Activated naive CD4-positive, alpha-beta T cell treated with anti-CD3 and anti-CD28 coated beads, Interleukin-2, amount 50 U/mL, for 72 hours (primary cell): ENCODE measurements at regions not wholly inside any gene's neighbourhood (a gene's known extent, or its start where the extent isn't known, plus 50 kb on each side); places are given as distances from the start of the nearest gene placed in this dataset.

Source experiments
- ATAC-seq, 2 donors: fragments of 150-1000 bp; cut with Tn5 transposase; 2 replicates each; pipeline ENCODE4 v1.10.0; 2021; ENCODE audit warnings: mild to moderate bottlenecking in 2 of 2, moderate library complexity in 2 of 2
- DNase-seq, 2 donors: peaks; one replicate each; pipeline ENCODE4 v3.0.0; 2021 to 2022; ENCODE audit warnings: low spot score in 2 of 2
- H3K27ac Mint-ChIP-seq, 2 donors: one replicate each; pipeline ENCODE4 v1.8.0; 2022; ENCODE audit warnings: mild to moderate bottlenecking in 2 of 2, mixed read lengths in 2 of 2
- H3K36me3 Mint-ChIP-seq, 2 donors: one replicate each; pipeline ENCODE4 v1.8.0; 2022; ENCODE audit warnings: mixed read lengths in 2 of 2
- H3K9me3 Mint-ChIP-seq, 2 donors: one replicate each; pipeline ENCODE4 v1.8.0; 2022; ENCODE audit warnings: mixed read lengths in 2 of 2

GRCh38 chr5:125713109-125713805 is 710.0 kb upstream of the GRAMD2B start:
- DNase-seq (no peak), ATAC-seq (no peak)
- no peak overlapping the region for H3K27ac Mint-ChIP-seq
- H3K36me3 Mint-ChIP-seq: no peaks in the 10 kb centered on the region
- H3K9me3 Mint-ChIP-seq: peaks cover 8 to 12% of the 10 kb centered on the region in 2 donors

DNA sequence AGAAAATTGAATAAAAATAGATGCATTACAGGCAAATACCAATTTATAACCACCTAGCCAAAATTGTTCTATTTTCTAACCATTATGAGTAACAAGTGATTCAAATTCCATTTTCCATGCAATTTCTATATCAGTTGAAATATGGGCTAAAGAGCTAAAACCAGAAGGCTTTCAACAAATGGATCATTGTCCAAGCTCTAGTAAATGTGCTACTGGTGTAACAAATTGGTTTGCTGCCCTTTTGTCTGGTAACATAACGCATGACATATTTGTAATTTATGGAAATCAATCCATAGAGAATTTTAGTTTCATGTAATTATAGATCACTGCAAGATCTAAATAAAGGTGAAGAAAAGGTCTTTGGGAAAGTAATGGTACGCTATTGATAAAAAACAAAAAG is 708.0 kb upstream of the GRAMD2B start:
- Mint-ChIP-seq H3K27ac (no peak overlapping the region), H3K9me3 (peaks cover 3 to 12% of the 10 kb centered on the region in 2 donors), H3K36me3 (no peaks in the 10 kb centered on the region)
- no peak for DNase-seq
- no peak for ATAC-seq

GRCh38 chr5:125717209-125717608 is 706.0 kb upstream of the GRAMD2B start:
- Mint-ChIP-seq H3K36me3 (no peaks in the 10 kb centered on the region), H3K9me3 (peaks cover 7 to 17% of the 10 kb centered on the region in 2 donors), H3K27ac (no peak overlapping the region)
- ATAC-seq (no peak), DNase-seq (no peak)

GRCh38 chr5:125719681-125720347 is 703.4 kb upstream of the GRAMD2B start:
- ATAC-seq (no peak), DNase-seq (no peak)
- H3K36me3 Mint-ChIP-seq: no peaks in the 10 kb centered on the region
- peaks cover 7 to 9% of the 10 kb centered on the region in 2 donors for H3K9me3 Mint-ChIP-seq
- H3K27ac Mint-ChIP-seq: no peak overlapping the region

DNA sequence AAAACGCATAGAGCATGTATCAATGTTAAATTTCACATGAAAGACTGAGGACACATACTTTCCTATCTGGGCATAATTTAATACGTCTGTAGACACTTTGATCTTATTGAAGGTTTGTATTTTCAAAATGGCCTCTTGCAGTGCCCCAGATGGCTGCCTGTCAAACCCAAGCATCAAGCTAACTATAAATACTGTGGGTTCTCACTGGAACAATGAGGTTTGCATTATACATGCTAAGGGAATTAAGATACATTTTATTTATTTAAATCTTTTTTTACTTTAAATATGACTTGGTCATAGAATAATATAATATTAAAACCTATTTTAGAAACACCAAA is 702.9 kb upstream of the GRAMD2B start:
- Mint-ChIP-seq H3K27ac (no peak overlapping the region), H3K36me3 (no peaks in the 10 kb centered on the region), H3K9me3 (peaks cover 7 to 9% of the 10 kb centered on the region in 2 donors)
- ATAC-seq (no peak), DNase-seq (no peak)

GRCh38 chr5:125720721-125721120 is 702.5 kb upstream of the GRAMD2B start:
- Mint-ChIP-seq H3K36me3 (no peaks in the 10 kb centered on the region), H3K9me3 (peaks cover 7 to 9% of the 10 kb centered on the region in 2 donors), H3K27ac (no peak overlapping the region)
- ATAC-seq (no peak), DNase-seq (no peak)

DNA sequence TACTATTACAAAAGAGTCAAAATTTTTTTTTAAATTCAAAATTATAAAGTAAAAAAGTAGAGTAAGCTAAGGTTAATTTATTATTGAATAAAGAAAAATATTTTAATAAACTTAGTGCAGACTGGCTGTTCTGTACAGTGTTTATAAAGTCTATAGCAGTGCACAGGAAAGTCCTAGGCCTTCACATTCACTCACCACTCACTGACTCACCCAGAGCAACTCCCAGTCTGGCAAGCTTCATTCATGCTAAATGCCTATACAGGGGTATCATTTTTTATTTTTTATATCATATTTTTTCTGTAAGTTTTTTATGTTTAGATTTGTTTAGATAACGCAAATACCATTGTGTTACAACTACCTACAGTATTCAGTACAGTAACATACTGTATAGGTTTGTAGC is 700.7 kb upstream of the GRAMD2B start:
- ATAC-seq (no peak), DNase-seq (no peak)
- Mint-ChIP-seq H3K36me3 (no peaks in the 10 kb centered on the region), H3K9me3 (peaks cover 3 to 4% of the 10 kb centered on the region in 2 donors), H3K27ac (no peak overlapping the region)

GRCh38 chr5:125725691-125726090 is 697.5 kb upstream of the GRAMD2B start:
- peaks cover 4 to 14% of the 10 kb centered on the region in 2 donors for H3K9me3 Mint-ChIP-seq
- H3K27ac Mint-ChIP-seq: no peak overlapping the region
- DNase-seq (no peak), ATAC-seq (no peak)
- H3K36me3 Mint-ChIP-seq: no peaks in the 10 kb centered on the region

DNA sequence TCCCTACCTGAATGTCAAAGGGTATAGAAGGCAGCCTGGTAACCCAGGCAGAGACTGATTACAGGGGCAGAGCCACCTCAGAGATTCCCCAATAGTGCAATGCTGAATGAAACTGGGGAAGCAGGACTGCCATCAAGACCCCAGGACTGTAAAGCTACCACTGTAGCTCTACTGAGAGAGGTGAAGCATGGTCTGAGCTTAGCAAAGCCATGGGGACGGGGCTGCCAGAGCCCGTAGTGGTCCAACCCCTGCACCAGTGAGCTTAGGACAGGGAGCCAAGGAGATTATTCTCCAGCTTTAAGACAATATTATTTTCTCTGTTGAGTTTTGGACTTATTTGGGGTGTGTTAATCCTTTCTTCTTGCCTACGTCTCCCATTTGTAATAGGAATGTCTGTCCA is 679.3 kb upstream of the GRAMD2B start:
- no peak for DNase-seq
- Mint-ChIP-seq H3K27ac (no peak overlapping the region), H3K9me3 (peaks cover 7 to 11% of the 10 kb centered on the region in 2 donors), H3K36me3 (no peaks in the 10 kb centered on the region)
- ATAC-seq: no peak

- Mint-ChIP-seq H3K9me3 (peaks cover 11 to 15% of the 10 kb centered on the region in 2 donors), H3K27ac (no peak overlapping the region), H3K36me3 (no peaks in the 10 kb centered on the region)
- DNase-seq: no peak
- no peak for ATAC-seq
These were observed 676.3 kb upstream of the GRAMD2B start for GRCh38 chr5:125746917-125747316.

GRCh38 chr5:125750147-125750860 is 672.9 kb upstream of the GRAMD2B start:
- ATAC-seq (no peak), DNase-seq (no peak)
- H3K36me3 Mint-ChIP-seq: no peaks in the 10 kb centered on the region
- H3K9me3 Mint-ChIP-seq: peaks cover 3 to 5% of the 10 kb centered on the region in 2 donors
- no peak overlapping the region for H3K27ac Mint-ChIP-seq

GRCh38 chr5:125750861-125751186 is 672.4 kb upstream of the GRAMD2B start:
- no peak for DNase-seq
- ATAC-seq: no peak
- H3K9me3 Mint-ChIP-seq: peaks cover 3 to 5% of the 10 kb centered on the region in 2 donors
- no peaks in the 10 kb centered on the region for H3K36me3 Mint-ChIP-seq
- H3K27ac Mint-ChIP-seq: no peak overlapping the region

- no peak overlapping the region for H3K27ac Mint-ChIP-seq
- ATAC-seq (no peak), DNase-seq (no peak)
- H3K36me3 Mint-ChIP-seq: peaks cover 0 to 5% of the 10 kb centered on the region in 2 donors
- H3K9me3 Mint-ChIP-seq: peaks cover 6 to 11% of the 10 kb centered on the region in 2 donors
These were observed 666.8 kb upstream of the GRAMD2B start for GRCh38 chr5:125756456-125756855.

DNA sequence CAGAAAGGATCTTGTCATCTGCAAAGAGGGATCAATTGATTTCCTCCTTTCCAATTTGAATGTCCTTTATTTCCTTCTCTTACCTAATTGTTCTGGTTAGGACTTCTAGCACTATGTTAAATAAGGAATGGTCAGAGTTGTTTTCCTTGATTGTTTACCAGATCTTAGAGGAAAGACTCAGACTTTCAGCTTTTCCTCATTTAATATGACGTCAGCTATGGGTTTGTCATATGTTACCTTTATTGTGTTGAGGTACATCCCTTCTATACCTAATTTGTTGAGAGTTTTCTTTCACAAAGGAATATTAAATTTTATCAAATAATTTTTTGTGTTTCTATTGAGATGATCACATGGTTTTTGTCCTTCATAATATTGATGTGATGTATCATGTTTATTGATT is 656.5 kb upstream of the GRAMD2B start:
- H3K36me3 Mint-ChIP-seq: no peaks in the 10 kb centered on the region
- no peak for ATAC-seq
- H3K27ac Mint-ChIP-seq: no peak overlapping the region

GRCh38 chr5:125775896-125776295 is 647.3 kb upstream of the GRAMD2B start:
- no peak for ATAC-seq
- no peak for DNase-seq
- no peak overlapping the region for H3K27ac Mint-ChIP-seq
- peaks cover 0 to 5% of the 10 kb centered on the region in 2 donors for H3K9me3 Mint-ChIP-seq
- no peaks in the 10 kb centered on the region for H3K36me3 Mint-ChIP-seq

More for the DNA sequence above, 656.5 kb upstream of the GRAMD2B start:
- DNase-seq: no peak
- H3K9me3 Mint-ChIP-seq: peaks cover 17 to 19% of the 10 kb centered on the region in 2 donors

- peaks cover 0 to 3% of the 10 kb centered on the region in 2 donors for H3K9me3 Mint-ChIP-seq
- no peak overlapping the region for H3K27ac Mint-ChIP-seq
- ATAC-seq: no peak
- H3K36me3 Mint-ChIP-seq: no peaks in the 10 kb centered on the region
- DNase-seq: no peak
These were observed 646.5 kb upstream of the GRAMD2B start for GRCh38 chr5:125776656-125777139.

DNA sequence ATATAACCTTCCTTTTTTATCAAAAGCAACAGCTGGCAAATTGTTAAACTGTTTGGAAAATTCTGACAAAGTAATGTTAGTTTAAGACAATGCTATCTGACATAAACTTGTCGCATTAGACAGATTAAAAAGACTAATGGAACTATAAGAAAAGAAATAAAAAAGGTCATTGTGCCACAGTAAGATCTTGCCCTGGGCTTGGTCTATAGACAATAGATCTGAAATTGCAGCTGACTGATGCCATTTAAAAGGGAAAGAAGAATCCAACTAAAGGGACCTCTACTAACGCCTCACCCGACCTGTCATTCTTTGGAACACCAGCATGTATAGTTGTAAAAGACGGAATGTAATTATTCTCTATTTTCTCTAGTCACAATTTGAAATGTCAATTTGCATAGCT is 644.4 kb upstream of the GRAMD2B start:
- H3K36me3 Mint-ChIP-seq: no peaks in the 10 kb centered on the region
- ATAC-seq: no peak
- H3K9me3 Mint-ChIP-seq: peaks cover 0 to 6% of the 10 kb centered on the region in 2 donors
- H3K27ac Mint-ChIP-seq: no peak overlapping the region
- DNase-seq: no peak
